GM11168 (cell line): ENCODE measurements at regions not wholly inside any gene's neighbourhood (a gene's known extent, or its start where the extent isn't known, plus 50 kb on each side); places are given as distances from the start of the nearest gene placed in this dataset.
"Not testable (repeated sequence)": the region's sequence is repeated elsewhere in the genome, so short reads cannot be mapped to it uniquely, and the experiment has no call there.

Experiments used
- in situ Hi-C: fragments of 300-500 bp; cut with MboI; formaldehyde crosslinking; loops from one replicate; pipeline ENCODE4 v1.12.0; 2022; ENCODE audit warnings: low sequenced_read_pairs; ENCODE audit not compliant: unreplicated experiment

DNA sequence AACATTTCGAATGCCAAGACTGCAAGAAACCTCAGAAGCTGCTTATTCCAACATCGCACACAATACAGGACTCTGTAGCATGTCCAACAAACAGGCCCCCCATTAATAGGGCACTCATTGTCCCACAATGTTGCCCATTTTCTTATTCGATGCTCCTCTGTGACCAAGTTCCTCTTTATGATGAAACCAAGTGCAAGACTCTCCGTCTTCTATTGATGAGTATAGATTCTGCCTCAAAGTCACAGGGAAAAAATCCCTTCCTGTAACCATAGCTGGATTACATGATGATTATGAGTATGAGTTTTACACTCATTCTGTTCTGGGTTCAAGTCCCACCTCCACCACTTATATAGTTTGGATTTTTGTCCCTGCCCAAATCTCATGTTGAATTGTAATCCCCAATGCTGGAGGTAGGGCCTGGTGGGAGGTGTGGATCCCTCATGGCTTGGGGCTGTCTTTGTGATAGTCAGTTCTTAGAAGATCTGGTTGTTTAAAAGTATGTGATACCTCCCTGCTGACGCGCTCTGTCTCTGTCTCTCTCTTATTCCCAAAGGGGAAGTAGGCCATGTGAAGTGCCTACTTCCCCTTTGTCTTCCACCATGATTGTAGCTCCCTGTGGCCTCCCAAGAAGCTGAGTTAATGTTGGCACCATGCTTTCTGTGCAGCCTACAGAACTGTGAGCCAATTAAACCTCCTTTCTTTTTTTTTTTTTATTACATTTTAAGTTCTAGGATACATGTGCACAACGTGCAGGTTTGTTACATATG is 148.7 kb downstream of the OSR1 start:
- in situ Hi-C loops: no loop called here

DNA sequence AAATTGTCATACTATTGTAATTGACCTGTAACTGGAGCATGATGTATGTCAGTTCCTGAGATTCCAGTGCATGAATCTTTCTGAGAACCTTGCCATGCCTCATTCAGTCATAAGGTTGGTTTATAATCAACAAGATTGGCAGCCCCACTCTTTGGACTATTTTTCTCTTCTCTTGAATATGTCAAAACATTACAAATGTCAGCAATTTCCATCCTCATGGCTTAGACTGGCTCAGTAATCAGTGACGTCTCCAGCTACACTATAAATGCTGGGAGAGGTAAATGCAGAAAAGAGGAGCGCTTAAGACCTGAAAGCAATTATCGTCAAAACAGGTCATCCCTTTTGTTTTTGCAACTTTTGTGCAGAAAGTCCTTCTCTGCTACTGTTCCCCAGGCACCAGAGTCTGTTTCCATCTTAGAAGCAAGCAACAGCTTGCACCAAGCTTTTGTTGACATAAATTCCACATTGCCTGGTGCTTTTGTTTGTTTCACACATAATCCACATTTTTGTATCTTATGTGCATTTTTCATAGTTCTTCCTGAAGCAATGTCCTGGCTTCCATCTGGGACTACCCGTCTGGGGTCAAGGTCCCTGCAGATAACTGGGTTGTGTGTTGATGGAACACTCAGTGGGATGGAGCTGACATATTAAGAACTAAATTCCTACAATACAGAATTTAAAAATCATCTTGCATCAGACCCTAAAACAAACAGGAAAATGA is 149.8 kb downstream of the OSR1 start:
- in situ Hi-C loops: no loop called here

GRCh38 chr2:19207452-19207851 is 151.0 kb downstream of the OSR1 start:
- in situ Hi-C loops: no loop called here

GRCh38 chr2:19205983-19206533 is 152.4 kb downstream of the OSR1 start:
- in situ Hi-C loops: no loop called here

DNA sequence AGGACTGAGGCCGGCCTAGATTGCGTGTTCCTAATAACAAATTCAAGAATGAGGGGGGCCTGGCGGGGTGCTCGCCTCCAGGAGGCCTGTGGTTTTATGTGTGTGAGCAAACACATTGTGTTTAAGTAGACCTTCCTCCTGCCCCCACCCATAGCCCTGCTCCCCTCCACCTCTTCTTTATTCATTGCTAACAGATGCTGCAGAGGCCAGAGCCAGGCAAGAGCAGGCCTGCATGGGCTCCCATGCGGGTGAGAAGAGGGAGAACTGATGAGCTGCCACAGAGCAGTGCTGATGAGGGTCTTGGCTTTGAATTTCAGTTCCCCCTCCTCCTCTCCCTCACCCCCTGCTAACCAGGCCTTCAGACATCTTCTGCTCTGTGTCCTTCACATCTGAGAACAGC is 154.6 kb downstream of the OSR1 start:
- in situ Hi-C loops: no loop called here

DNA sequence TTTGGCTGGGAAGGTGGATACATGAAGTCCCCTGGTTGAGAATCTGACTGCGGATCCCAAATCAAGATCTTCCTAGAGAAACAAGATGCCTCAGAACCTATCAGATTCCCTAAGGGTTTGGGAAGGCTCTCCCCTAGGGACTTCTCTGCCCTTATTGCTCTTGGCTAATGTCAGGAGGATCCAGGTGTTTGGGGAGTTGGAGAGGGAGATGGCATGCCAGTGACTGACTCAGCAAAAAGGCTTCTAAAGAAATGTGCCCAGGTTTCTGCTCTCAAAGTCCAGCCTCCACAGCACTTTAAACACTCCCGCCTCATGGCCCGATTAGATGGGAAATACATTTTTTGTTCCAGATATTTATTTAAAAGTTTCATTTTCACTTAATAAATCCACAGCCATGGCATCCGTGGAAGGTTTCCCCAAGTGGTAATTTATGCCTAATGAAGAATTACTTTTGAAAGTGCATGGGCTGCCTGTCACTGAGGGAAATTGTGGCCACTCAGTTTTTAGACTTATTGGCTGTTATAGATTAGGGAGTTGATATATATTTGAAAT is 156.4 kb downstream of the OSR1 start:
- in situ Hi-C loops: no loop called here

GRCh38 chr2:19198381-19198780 is 160.0 kb downstream of the OSR1 start:
- in situ Hi-C loops: no loop called here

GRCh38 chr2:19195661-19196060 is 162.8 kb downstream of the OSR1 start:
- in situ Hi-C loops: no loop called here

GRCh38 chr2:19189391-19189790 is 169.0 kb downstream of the OSR1 start:
- in situ Hi-C loops: no loop called here

DNA sequence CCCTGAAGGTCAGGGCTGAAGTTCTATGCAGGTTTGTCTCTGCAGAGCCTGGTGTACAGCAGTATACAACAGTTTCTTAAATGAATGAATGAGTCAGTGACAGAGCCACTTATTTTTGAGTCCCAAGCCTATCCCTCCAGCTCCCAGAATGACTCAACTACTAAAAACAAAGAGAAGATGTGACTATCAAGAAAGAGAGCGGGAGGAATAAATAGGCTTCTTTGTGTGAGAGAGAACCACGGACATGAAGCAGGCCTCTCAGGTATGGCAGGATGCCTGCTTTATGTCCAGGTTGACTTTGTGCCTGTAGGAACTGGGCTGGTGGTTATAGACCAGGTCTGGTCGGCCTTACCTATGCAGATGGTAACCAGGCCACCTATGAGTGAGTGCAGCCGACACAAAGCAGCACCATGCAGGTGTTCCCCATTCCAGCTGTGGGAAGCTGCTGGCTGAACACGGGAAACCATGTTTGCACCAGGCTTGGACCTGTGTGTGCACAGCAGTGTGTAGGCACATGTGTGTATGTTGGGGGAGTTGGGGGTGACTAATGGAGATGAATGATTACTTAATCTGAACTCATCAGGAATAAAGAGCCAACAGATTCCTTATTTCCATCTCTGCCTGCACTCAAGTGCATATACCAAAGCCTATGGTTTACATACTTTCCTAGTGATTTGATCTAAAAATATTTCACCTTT is 171.0 kb downstream of the OSR1 start:
- in situ Hi-C loops: no loop called here

DNA sequence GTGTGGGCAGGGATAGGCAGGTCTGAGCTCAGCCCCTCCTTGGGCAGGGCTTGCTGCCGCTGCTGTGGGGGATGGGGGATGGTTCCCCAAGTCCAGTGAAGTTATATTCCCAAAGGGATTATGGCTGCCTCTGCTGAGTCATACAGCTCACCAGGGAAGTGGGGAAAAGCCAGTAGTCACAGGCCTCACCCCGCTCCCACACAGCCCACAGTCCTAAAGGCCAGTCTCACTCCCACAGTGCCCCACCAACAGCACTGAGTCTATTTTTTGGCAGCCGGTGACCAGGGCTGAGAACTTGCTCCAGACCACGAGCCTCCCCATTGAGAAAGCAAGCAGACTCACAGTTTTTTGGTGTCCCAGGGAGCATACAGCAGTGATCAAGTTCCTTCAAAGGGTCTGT is 173.3 kb downstream of the OSR1 start:
- in situ Hi-C loops: no loop called here

- in situ Hi-C loops: no loop called here
Observed at GRCh38 chr2:19178175-19178574, 180.2 kb downstream of the OSR1 start.

DNA sequence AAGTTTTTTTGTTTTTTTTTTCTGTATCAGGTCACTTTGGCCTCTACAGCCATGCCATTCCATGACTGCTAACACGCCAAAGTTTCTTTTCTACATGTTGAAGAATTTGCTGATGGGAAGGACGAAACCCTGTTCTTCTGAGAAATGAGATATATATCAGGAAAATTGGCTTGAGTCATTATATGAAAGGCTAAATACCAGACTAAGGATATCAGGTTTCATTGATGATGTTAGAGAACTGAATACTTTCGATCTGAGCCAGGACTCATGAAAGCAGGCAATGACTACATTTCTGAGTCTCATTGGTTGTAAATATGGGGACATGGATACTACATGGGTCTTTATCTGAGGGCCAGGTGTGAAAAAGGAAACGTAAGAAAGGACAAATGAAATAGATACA is 181.4 kb downstream of the OSR1 start:
- in situ Hi-C loops: no loop called here

DNA sequence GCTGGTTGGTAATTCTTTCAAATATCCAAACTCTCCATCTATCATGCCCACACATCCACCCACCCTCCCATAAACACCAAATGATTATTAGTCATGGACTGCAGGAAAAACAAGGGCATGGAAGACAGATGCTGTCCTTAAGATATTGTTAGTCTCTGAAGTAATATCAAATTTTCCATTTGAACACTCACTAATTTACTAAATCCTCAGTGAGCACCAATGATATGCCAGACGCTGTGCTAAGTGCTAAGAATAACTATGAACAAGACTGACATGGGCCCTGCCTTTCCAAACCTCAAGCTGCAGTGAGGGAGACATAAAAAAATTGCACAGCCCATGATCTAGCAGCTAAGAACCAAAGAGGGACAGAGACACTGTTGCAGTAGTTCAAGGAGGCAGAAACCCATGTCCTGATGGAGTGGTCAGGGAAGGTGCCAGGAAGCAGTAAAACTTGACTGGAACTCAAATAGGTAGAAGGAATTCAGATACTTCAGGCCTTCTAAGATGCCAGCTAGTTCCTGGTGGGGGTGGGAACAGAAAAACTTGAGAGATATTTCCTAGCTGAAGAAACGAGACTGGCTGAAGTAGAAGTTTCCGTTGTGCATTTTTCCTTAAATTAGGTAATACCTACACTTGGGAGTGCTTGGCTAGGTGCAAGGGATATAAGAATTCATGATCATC is 182.1 kb downstream of the OSR1 start:
- in situ Hi-C loops: no loop called here

DNA sequence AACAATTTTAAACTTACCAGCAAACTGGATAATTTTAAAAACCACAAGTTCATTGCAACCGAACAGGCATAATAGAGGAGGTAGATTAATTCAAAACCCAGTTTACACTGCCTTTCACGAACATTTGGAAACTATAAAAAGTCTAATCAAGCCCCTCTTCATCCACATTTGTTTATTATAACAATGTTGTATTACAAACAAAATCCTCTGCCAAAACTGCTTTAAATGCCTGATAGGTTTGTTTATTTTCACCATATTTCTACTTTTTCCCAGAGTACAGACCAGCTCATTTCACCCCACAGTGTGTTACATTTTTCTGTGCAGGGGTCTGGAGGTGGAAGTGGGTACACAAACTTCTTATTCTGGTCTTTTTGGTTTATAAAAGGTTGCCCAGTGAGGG is 184.2 kb downstream of the OSR1 start:
- in situ Hi-C loops: no loop called here

DNA sequence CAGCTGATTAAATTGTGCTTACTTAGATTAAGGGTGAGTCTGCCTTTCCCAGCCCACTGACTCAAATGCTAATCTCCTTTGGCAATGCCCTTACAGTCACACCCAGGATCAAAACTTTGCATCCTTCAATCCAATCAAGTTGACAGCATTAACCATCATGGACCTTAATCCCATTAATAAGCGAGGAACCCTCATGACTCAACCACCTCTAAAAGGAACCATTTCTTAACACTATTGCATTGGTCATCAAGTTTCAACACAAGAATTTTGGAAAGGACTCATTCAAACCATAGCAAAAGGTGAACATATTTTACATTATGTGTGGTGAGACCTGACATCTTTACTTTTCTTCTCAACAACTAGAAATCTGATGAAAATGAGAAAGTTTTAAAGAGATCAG is 187.0 kb downstream of the OSR1 start:
- in situ Hi-C loops: no loop called here

- in situ Hi-C loops: no loop called here
Observed at GRCh38 chr2:19169134-19169768, 189.2 kb downstream of the OSR1 start.

GRCh38 chr2:19164099-19164498 is 194.3 kb downstream of the OSR1 start:
- in situ Hi-C loops: not testable (repeated sequence)

DNA sequence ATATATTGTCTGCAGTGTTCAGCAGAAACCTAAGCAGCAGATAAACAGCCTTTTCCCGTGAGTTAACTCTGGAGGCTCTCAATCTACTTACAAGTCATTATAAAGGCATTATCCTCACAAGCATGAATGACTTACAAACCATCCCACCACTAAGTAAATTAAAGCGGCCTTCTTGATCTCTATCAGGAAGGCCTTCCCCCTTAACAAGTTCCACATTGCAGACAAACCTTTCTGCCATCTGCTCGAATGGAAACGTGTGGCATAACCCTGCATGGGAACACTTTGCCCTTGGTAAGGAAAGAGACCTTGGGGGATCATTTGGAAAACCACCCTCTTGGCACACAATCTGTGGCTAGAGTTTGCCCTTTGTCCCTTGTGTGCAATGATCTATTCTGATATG is 199.5 kb downstream of the OSR1 start:
- in situ Hi-C loops: no loop called here

- in situ Hi-C loops: no loop called here
Observed at GRCh38 chr2:19158211-19158610, 200.2 kb downstream of the OSR1 start.
